Superior temporal gyrus (tissue), 1 donor: ENCODE measurements at regions not wholly inside any gene's neighbourhood (a gene's known extent, or its start where the extent isn't known, plus 50 kb on each side); places are given as distances from the start of the nearest gene placed in this dataset.

Experiments used
- DNase-seq: peaks from one replicate; pipeline ENCODE4 v3.0.0-alpha.2; 2016; ENCODE audit errors: extremely low spot score

DNA sequence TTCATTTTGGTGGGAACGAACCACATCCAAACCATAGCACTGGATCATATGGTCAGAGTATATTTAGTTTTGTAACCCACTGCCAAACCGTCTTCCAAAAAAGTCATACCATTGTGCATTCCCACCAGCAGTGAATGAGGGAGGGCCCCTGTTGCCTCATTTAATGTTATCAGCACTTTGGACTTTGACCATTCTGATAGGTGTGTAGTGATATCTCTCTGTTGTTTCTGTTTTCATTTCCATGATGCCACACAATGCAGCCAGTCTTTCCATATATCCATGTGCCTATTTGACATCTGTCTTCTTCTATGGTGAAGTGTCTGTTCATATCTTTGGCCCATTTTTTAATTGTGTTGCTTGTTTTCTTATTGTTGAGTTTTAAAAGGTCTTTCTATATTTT is 105.0 kb upstream of the PPP2R2D start:
- DNase-seq: no peak

DNA sequence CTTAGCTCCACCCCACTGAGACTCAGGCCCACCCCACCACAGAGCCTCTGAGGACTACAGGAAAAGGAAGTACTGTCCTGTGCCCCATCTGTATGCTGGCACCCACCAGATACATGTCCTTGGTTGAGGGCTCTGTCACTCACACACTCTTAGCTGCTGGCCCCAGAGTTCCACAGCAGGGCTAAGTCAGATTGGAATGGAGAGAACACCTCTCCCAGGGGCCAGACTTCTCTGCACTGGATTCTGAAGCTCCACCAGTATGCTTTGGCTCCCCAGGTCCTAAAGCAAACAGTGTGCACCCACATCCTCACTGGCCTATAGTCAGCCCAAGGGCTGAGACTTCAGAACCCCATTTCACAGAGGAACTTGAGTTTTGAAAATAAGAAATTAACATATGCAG is 103.2 kb upstream of the PPP2R2D start:
- DNase-seq: no peak

DNA sequence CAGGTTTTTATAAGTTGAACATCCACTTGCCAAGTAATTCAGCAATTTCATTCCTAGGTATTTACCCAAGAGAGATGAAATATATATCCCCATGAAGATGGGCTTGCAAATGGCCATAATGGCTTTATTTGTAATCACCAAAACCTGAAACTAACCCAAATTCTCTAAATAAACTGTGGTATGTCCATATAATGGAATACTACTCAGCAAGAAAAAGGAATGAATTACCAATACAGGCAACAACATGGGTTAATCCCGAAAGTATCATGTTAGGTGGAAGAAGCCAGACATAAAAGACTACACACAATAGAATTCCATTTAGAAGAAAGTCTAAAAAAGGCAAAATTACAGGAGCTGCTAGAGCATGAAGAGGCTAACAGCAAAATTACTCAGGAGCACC is 101.4 kb upstream of the PPP2R2D start:
- DNase-seq: no peak

DNA sequence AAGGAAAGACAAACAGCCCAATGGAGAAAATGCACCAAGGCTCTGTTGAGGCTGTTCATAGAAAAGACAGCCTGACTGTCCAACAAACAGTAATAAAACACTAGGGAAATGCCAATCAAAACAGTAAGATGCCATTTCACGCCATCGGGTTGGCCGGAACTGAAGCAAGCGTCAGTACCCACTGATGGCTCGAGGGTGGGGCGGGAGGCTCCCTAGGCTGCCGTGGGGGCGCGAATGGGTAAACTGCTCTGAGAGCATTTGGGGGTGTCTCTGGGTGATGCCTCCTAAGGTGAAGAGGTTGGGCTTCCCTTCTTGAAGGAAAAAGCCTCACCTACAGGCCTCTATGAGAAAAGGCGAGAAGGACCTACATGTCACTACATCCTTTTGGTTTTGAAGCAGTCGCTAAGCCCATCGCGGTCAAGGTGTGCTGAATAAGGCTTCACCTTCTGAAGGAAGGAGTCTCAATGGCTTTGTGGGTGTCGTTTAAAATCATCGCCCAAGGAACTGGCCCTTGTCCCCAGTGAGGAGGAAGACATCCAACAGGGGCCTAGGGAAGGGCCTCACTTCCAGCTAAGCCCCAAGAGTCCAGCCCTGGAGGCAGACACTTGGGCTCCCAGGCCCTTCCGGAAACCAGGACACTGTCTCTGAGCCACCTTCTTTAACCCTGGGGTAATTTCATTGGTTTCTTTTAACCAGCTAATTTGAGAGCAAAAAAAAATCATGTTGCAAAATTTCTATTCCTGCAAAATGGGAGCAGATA is 98.5 kb upstream of the PPP2R2D start:
- DNase-seq: no peak

DNA sequence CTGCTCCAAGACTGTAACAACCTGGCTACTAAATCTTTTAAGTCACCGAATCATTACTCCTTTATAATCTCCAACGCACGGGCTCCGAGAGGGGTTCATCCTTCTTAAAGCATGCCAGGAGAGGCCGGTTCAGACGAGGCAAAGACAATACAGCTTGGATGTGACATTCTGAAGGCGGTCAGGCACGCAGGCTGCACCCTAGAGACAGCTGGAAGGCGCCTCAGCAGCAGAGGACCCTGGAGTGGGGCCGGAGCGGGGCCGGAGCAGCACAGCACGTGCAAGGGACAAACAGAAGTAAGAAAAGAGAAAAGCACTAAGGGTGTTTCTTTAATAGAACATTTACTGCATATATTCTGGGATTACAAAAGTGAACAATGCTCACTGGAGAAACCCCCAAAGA is 97.8 kb upstream of the PPP2R2D start:
- DNase-seq: no peak

DNA sequence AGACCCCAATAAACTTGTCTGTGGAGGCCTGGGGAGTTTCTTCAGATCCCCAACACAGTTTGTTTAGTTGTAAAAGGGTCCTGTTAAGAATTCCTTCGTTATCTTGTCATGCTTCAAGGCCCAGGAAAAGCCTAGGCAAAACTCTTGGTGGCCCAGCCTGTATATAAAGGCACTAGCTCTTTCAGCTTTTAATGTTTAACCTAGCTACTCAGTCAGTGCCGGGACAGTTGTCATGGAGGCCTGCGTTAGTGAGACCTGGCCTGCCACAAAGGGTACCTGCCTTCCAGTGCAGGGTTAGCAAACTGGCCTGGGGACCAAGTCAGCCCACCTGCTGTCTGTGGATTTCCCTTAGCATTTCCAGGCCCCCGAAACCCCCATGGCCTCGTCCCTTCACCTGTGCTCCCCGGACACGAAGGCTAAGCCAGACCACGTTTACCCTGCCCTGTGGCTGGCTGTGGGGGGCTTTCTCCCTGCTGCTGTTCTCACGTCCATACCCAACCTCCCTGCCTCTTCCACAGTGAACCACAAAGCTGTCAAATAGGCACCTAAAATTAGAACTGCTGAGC is 96.9 kb upstream of the PPP2R2D start:
- DNase-seq: no peak

DNA sequence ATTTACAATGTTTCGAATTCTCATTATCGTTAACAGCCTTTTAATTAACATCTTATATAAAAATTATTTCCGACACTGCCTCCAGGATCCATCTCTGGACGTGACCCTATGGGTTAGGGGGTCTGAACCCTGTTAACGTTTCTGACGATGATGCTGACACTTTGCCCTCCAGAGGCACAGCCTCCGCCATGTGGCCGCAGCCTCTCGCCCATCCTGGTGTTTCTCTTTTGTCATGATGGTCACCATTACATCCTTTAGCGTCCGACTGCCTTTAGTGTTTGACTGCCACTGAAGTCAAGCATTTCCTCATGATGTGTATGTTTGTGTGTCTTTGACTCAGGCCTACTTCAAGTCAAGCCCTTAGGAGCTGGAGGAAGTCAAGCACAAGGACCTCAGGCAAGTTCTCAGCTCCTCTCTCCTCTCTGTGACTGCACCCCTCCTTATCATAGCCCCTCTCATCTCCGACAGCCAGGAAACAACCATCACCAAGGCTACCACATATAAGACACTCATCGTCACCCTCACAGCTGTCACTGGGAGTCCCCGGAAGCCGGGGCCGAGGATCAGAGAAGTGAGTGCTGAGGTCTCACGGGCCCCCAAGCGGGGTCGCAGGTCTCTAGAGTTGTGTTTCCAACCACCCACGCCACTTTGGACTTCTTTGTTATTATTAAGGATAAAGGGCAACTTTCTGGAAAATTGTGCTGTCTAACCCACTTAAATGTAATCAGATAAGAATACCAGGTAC is 96.1 kb upstream of the PPP2R2D start:
- no peak for DNase-seq

DNA sequence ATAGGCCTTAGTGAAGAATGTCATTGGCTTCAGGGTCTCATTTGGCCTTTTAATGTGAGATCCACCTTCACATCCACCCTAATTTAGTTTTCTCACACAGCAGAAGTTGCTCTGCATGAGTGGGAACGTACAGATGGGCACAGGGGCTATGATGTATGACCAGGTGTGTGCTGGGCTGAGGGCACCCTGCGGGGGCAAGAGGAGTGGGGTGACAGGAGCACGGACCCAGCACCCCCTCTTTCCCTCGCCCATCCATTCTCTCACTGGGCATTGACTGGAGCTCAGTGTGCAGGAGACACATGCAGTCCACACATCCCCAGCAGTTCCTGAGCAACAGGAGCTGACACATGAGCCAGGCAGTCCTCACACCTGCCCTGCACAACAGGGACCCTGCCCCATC is 95.1 kb upstream of the PPP2R2D start:
- no peak for DNase-seq

DNA sequence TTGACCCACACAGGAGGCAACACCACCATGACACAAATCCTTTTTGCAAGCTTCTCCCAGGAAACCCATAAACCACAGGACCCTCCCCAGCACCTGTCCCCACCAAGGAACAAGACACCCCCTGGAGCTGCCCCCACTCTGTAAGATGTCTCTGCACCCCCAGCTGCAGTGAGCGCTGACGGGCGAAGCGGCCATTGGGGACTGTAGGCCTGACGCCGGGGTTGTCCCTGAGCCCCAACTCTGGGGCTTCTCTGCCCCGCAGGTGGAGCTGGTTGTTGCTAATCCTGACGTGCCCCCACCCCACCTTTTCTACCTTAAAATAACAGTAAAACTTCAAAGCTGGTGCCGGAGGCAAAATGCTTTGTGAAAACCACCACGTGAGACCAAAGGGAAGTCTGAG is 94.7 kb upstream of the PPP2R2D start:
- DNase-seq: no peak

DNA sequence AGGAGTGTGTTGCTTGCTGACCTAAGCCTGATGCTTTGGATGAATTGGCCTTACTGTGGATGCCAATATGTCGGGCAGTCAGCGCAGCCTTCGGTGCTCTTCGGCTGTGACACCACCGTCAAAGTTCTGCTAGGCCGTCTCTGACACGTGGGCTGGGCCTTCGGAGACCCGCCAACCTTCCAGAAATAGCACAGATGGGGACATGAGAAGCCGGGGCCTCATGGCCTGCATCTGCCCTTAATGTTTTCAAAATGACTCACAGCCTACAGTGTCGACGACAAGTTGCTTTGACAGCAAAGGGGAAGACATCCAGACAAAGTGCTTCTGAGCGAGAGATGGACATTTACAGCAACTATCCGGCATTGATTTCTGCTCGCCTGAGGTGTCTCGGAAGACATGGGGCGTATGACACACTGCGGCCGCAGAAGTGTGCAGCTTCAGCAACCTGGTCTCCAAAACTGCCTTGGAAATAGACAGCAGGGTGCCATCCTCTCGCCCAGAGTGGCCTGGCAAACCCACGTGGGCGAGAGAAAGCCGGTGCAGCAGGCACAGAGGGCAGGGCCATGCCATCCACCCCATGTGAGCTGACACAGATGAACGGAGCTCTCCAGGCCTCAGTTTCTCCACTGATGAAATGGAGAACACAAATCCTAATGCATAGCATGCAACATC is 94.0 kb upstream of the PPP2R2D start:
- DNase-seq: no peak

DNA sequence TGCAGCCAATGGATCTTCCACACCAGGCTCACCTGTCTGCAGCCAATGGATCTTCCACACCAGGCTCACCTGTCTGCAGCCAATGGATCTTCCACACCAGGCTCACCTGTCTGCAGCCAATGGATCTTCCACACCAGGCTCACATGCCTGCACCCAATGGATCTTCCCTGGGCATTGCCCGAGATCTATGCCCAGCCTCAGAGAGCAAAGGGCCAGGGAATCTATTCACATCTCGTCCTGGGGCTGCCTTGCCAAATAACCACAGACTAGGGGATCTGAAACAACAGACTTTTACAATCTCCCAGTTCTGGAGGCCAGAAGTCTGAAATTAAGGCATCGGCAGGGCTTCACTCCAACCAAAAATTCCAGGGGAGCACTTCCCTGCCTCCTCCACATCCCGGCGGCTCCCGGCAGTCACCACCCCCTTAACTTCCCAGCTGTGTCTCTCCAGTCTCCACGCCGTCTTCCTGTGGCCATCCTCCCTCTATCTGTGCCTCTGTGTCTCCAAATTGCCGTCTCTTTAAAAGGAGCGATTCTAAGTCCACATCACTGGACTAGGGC is 92.4 kb upstream of the PPP2R2D start:
- DNase-seq: no peak

DNA sequence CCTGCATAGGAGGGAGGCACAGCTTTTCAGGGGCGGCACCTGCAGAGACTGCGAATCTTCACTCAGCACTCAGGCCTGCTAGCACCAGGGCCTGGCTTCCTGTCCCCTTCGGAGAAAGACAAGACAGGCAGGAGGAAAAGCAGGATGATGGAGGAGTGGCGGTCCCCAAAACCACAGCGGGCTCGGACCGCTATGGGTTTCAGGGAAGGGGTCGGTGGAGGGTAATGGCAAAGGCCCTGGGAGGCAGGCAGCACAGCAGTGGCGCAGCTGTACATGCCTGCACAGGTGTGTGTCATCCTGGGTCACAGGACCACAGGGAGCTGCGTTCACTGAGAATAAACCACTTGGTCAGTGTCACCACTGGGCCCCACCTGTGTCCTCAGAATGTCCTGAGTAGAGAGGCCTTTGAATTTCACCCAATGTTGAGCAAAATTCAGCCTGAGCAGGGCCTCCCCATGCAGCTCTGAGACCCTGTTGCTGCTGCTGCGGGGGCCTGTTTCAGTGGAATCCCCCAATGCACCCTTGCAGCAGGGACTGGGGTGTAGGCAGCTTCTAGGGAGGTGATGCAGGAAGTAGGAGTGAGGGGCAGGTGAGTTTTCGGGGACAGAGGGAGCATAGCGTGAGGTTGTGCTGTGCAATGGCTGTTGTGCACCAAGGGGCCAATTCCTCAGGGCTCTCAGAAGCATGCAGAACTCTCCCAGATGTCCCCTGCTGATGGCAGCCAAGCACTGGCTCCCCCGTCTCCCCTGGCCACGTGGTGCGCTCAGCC is 90.6 kb upstream of the PPP2R2D start:
- DNase-seq: no peak

DNA sequence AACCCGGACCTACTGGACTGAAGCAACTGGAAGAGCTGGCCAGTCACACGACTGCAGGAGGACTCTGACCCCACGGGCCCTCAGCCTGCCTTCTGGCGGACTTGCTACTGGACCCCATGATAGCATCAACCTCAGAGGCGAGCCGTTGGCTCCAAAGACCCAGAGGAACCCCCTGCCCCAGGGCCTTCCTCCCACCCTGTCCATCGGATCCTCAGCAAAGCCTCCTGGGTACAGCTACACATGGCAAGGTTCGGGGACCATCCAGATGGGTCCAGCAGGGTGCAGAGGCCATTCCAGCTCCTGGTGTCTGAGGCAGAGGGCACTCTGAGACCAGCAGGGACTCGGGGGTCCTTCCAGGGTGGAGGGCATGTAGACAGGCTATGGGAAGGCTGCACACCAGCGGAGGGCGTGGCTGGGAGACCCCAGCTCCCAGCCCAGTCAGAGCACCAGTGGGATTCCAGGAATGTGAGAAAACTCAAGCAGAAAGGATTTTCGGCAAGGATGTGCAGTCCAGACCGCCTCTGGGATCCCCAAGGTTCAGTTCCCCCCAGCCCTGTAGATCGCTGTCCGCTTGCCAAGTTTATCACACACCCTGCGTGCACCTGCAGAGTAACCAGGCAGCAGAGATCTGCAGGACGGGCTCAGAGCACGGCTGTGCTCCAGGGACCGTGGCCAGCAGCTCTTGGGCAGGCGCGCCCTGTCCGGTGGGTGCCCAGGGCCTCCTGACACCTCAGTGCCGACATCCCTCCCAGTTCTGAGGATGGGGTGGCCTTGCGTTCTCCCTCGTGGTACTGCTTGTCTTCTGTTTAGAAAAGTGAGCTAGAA is 89.8 kb upstream of the PPP2R2D start:
- no peak for DNase-seq

DNA sequence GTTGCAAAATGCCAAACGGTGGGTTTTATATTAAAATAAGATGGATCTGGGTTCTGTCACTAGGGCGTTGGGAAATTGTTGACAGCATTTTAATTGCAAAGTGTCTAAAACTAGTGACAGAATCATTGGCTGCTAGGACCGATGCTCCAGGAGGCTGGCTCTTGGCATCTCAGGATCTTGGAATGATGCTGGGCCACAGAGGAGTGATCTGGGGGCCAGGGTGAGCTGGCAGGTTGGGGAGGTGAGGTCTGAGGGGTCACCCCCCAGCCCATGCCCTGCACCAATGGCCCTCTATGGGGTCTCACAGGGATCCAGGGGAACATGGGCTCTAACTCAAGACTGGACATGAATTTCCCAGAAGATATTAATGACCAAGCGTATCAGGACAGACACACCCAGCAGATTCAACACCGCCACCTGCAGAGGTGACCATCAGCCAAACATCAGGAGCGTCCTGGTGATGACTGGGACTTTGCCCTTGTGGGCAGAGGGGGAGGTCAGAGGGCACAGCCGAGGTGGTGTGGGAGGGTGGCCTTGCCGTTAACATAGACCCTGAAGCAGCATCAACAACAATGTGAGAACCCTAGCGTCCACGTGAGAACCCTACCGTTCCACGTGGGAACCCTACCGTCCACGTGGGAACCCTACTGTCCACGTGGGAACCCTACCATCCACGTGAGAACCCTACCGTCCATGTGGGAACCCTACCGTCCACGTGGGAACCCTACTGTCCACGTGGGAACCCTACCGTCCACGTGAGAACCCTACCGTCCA is 89.0 kb upstream of the PPP2R2D start:
- DNase-seq: no peak

DNA sequence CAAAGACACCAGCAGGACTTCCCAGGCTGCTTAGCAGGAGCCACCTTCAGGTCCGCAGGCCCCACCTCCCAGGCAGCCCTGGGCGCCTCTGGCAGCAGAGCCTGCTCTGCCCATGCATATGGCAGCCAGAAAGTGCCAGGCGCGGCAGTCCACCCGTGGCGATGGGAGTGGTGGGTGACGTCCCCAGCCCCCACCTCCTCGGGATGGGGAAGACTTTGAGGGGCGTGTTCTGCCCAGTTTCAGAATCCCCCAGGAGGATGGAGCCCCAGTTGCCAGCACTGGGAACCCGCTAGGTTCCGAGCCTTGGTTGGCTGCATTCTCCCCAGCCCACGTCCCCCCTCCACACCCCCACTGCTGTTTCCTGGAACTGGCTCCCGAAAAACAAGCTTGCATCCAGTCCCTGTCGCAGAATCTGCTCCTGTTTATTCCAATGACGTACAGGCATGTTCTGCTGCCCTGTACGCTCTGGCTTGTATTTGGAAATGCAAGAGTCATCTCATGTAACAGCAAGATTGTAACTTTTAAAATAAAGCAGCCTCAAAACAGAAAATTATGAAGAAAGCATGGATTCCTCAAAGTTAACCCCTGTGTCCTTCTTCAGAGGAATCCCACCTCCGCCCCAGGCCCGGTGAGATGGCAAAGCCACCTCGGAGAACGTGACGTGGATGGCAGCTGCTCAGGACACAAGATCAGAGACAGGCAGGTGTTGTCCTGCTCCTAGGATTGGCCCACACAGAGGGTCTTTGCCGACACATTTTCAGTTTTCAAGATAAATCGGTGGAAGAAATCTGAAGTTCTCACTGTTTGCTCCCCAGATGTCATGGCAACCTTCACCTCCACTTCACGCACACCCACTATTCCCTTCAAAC is 87.8 kb upstream of the PPP2R2D start:
- DNase-seq: no peak

DNA sequence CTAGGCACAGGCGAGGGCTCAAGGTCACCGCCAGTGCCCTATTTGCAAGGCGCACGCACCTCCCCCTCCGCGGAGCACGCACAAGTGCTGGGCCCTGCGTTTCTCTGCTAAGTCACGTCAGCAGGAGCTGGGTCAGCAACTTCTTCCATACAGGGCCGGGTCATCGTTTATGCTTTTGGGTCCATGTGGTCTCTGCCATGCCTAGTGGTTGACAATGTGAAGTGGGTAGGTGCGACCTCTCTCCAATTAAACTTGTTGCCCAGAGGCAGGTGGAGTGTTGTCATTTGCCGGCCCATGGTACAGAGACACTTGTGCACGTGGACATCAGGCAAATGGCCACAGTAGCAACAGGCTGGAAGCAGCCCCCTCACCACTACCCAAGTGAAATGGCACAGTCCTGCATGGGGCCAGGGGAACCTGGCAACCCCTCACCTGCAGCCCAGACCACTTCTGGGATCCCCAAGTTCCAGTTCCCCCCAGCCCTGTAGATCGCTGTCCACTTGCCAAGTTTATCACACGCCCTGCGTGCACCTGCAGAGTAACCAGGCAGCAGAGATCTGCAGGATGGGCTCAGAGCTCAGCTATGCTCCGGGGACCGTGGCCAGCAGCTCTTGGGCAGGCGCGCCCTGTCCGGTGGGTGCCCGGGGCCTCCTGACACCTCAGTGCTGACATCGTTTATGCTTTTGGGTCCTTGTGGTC is 86.1 kb upstream of the PPP2R2D start:
- no peak for DNase-seq

DNA sequence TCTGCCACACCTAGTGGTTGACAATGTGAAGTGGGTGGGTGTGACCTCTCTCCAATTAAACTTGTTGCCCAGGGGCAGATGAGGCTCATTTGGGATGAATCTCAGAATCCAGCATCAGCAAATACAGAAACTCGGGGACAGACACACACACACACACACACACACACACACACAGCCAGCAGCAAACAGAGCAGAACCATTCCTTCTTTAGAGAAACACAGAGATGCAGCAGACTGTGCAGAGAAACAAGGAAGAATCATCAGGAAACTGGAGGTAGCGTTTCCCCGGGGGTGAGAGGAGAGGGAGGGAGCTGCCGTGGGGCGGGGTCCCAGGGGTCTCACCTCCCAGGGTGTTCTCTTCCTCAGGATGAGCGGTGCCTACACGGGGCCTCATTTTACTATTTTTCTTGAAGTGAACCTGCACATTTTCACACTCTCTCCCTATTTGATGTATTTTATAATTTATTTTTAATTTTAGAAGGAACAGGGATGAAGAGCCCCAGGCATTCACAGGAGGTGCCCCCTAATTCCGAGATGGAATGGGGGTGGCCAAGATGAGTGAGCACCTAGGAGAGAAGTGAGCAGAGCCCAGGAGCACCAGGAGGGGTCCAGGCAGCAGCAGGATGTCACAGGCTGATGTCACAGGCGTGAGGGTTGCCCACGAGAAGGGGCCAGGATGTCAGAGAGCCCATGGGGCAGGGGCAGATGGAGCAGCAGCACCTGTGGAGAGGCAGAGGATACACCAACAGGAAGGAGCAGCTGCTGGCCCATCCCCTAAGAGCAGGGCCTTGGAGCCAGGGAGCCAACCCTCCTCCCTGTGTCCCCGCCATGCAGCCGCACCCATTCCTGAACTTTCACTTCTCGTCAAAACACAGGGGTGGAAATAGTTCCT is 85.3 kb upstream of the PPP2R2D start:
- DNase-seq: no peak
